ENCODE measurements at regions not wholly inside any gene's neighbourhood (a gene's known extent, or its start where the extent isn't known, plus 50 kb on each side); places are given as distances from the start of the nearest gene placed in this dataset.

- no peak for ATAC-seq
- in situ Hi-C loops (cut with MboI; ENCODE audit: low sequenced_read_pairs in 4 of 4) (no loop called here), intact Hi-C loops (cut with DNase I; ENCODE audit: low total_unique reads) (no loop called here)
- H3K4me3 ChIP-seq: no peak overlapping the region
- no peaks in the 10 kb centered on the region for H3K27me3 ChIP-seq
- H3K36me3 ChIP-seq: no peaks in the 10 kb centered on the region
- H3K4me1 ChIP-seq: peaks cover 16 to 30% of the 10 kb centered on the region in 2 donors
- H3K9me3 ChIP-seq: no peaks in the 10 kb centered on the region
- no peak overlapping the region for H3K27ac ChIP-seq
- no peak for DNase-seq
- no peak for TF ChIP-seq POLR2A (IDR thresholded peaks at IDR 0.05)
- no peak for TF ChIP-seq CTCF (IDR thresholded peaks at IDR 0.05 in 4 of 5, conservative IDR thresholded peaks at IDR 0.05 in 1 of 5)
Measured at GRCh38 chr12:68453278-68453677, 121.1 kb upstream of the MDM1 start.

- H3K4me1 ChIP-seq: peaks cover 16 to 30% of the 10 kb centered on the region in 2 donors
- TF ChIP-seq POLR2A (IDR thresholded peaks at IDR 0.05) (no peak), CTCF (IDR thresholded peaks at IDR 0.05 in 4 of 5, conservative IDR thresholded peaks at IDR 0.05 in 1 of 5) (no peak)
- H3K27ac ChIP-seq: no peak overlapping the region
- no peaks in the 10 kb centered on the region for H3K27me3 ChIP-seq
- in situ Hi-C loops (cut with MboI; ENCODE audit: low sequenced_read_pairs in 4 of 4) (no loop called here), intact Hi-C loops (cut with DNase I; ENCODE audit: low total_unique reads) (no loop called here)
- H3K36me3 ChIP-seq: no peaks in the 10 kb centered on the region
- H3K4me3 ChIP-seq: no peak overlapping the region
- DNase-seq (no peak), ATAC-seq (no peak)
- no peaks in the 10 kb centered on the region for H3K9me3 ChIP-seq
Measured at GRCh38 chr12:68453876-68454275, 121.7 kb upstream of the MDM1 start.

GRCh38 chr12:68454892-68455291, 122.7 kb upstream of the MDM1 start:
- TF ChIP-seq CTCF (IDR thresholded peaks at IDR 0.05 in 4 of 5, conservative IDR thresholded peaks at IDR 0.05 in 1 of 5) (no peak), POLR2A (IDR thresholded peaks at IDR 0.05) (no peak)
- Histone ChIP-seq H3K4me3 (no peak overlapping the region), H3K27ac (peak overlapping the region in 2 of 4 donors; percentile 27 to 33), H3K36me3 (no peaks in the 10 kb centered on the region), H3K27me3 (no peaks in the 10 kb centered on the region), H3K4me1 (peaks cover 16 to 30% of the 10 kb centered on the region in 2 donors), H3K9me3 (no peaks in the 10 kb centered on the region)
- intact Hi-C loops (cut with DNase I; ENCODE audit: low total_unique reads) (no loop called here), in situ Hi-C loops (cut with MboI; ENCODE audit: low sequenced_read_pairs in 4 of 4) (no loop called here)
- ATAC-seq: no peak
- no peak for DNase-seq

GRCh38 chr12:68455691-68456345, 123.7 kb upstream of the MDM1 start:
- intact Hi-C loops (cut with DNase I; ENCODE audit: low total_unique reads): no loop called here
- H3K9me3 ChIP-seq: no peaks in the 10 kb centered on the region
- DNase-seq (no peak), ATAC-seq (no peak)
- in situ Hi-C loops (cut with MboI; ENCODE audit: low sequenced_read_pairs in 4 of 4): no loop called here
- H3K36me3 ChIP-seq: no peaks in the 10 kb centered on the region
- no peak overlapping the region for H3K4me3 ChIP-seq
- TF ChIP-seq CTCF (IDR thresholded peaks at IDR 0.05 in 4 of 5, conservative IDR thresholded peaks at IDR 0.05 in 1 of 5) (no peak), POLR2A (IDR thresholded peaks at IDR 0.05) (no peak)
- H3K27ac ChIP-seq: peak overlapping the region in 2 of 4 donors; percentile 27 to 33
- H3K27me3 ChIP-seq: no peaks in the 10 kb centered on the region
- peaks cover 15 to 28% of the 10 kb centered on the region in 2 donors for H3K4me1 ChIP-seq

GRCh38 chr12:68458866-68459265, 126.7 kb upstream of the MDM1 start:
- intact Hi-C loops (cut with DNase I; ENCODE audit: low total_unique reads): no loop called here
- no peaks in the 10 kb centered on the region for H3K36me3 ChIP-seq
- H3K9me3 ChIP-seq: no peaks in the 10 kb centered on the region
- no peak overlapping the region for H3K4me3 ChIP-seq
- ATAC-seq: no peak
- no peak for DNase-seq
- no peak overlapping the region for H3K27ac ChIP-seq
- TF ChIP-seq CTCF (IDR thresholded peaks at IDR 0.05 in 4 of 5, conservative IDR thresholded peaks at IDR 0.05 in 1 of 5) (no peak), POLR2A (IDR thresholded peaks at IDR 0.05) (no peak)
- in situ Hi-C loops (cut with MboI; ENCODE audit: low sequenced_read_pairs in 4 of 4): no loop called here
- peaks cover 0 to 7% of the 10 kb centered on the region in 2 donors for H3K4me1 ChIP-seq
- H3K27me3 ChIP-seq: no peaks in the 10 kb centered on the region
